Loucy (cell line): ENCODE measurements at regions not wholly inside any gene's neighbourhood (a gene's known extent, or its start where the extent isn't known, plus 50 kb on each side); places are given as distances from the start of the nearest gene placed in this dataset.

Experiments used
- H2AFZ ChIP-seq: fragments of 200-600 bp; sonication (generic); 2 replicates; pipeline ENCODE4 v1.6.0; 2016; ENCODE audit warnings: antibody characterized with exemption, mild to moderate bottlenecking, low read length, moderate library complexity
- H3F3A ChIP-seq: fragments of 200-600 bp; 2 replicates; pipeline ENCODE4 v1.6.0; 2016; ENCODE audit warnings: antibody characterized with exemption, low read depth, mild to moderate bottlenecking
- H3K27me3 ChIP-seq: fragments of 200-600 bp; sonication (generic); 2 replicates; pipeline ENCODE4 v1.6.1; 2014; ENCODE audit warnings: low read length, mild to moderate bottlenecking; ENCODE audit not compliant: insufficient read depth, poor library complexity, severe bottlenecking
- H3K36me3 ChIP-seq: fragments of 200-600 bp; sonication (generic); 2 replicates; pipeline ENCODE4 v1.6.1; 2016; ENCODE audit warnings: low read length; ENCODE audit not compliant: insufficient read depth
- H3K4me1 ChIP-seq: fragments of 200-600 bp; sonication (generic); 2 replicates; pipeline ENCODE4 v1.5.1; 2014; ENCODE audit warnings: low read length, mild to moderate bottlenecking; ENCODE audit not compliant: insufficient read depth, poor library complexity, severe bottlenecking
- H3K4me2 ChIP-seq: fragments of 200-600 bp; sonication (generic); 2 replicates; pipeline ENCODE4 v1.6.0; 2014; ENCODE audit warnings: antibody characterized with exemption, low read length, low read depth, mild to moderate bottlenecking; ENCODE audit not compliant: poor library complexity, severe bottlenecking
- H3K4me3 ChIP-seq: fragments of 200-600 bp; sonication (generic); 2 replicates; pipeline ENCODE4 v1.5.1; 2014; ENCODE audit warnings: low read length, mild to moderate bottlenecking, mixed read lengths; ENCODE audit not compliant: poor library complexity, severe bottlenecking
- H3K79me2 ChIP-seq: fragments of 200-600 bp; sonication (generic); 2 replicates; pipeline ENCODE4 v1.6.1; 2014; ENCODE audit warnings: low read length; ENCODE audit not compliant: insufficient read depth
- H3K9ac ChIP-seq: fragments of 200-600 bp; sonication (generic); 2 replicates; pipeline ENCODE4 v1.6.0; 2014; ENCODE audit warnings: mild to moderate bottlenecking, low read depth, low read length, moderate library complexity; ENCODE audit not compliant: poor library complexity, severe bottlenecking
- H3K9me2 ChIP-seq: fragments of 200-600 bp; sonication (generic); replicated peaks from 2 replicates; pipeline ENCODE4 v1.6.1; 2016; ENCODE audit warnings: low read depth, low read length, mixed read lengths
- H3K9me3 ChIP-seq: fragments of 200-600 bp; sonication (generic); 2 replicates; pipeline ENCODE4 v1.6.1; 2014; ENCODE audit warnings: mild to moderate bottlenecking, antibody characterized with exemption, low read length, low read depth; ENCODE audit not compliant: insufficient read depth
- H4K20me1 ChIP-seq: fragments of 200-600 bp; sonication (generic); 2 replicates; pipeline ENCODE4 v1.6.0; 2014; ENCODE audit warnings: antibody characterized with exemption, low read length, mild to moderate bottlenecking; ENCODE audit not compliant: insufficient read depth, poor library complexity, severe bottlenecking
- EZH2phosphoT487 ChIP-seq: fragments of 200-600 bp; IDR thresholded peaks from 2 replicates; pipeline ENCODE4 v1.6.1; 2018; ENCODE audit warnings: antibody characterized with exemption, mild to moderate bottlenecking, moderate library complexity, borderline replicate concordance
- TF ChIP-seq, protein P1 (sequence below): fragments of 200-600 bp; sonication (generic); conservative IDR thresholded peaks from 2 replicates; pipeline ENCODE4 v1.5.1; 2014; ENCODE audit warnings: mild to moderate bottlenecking, antibody characterized with exemption, low read length

DNA sequence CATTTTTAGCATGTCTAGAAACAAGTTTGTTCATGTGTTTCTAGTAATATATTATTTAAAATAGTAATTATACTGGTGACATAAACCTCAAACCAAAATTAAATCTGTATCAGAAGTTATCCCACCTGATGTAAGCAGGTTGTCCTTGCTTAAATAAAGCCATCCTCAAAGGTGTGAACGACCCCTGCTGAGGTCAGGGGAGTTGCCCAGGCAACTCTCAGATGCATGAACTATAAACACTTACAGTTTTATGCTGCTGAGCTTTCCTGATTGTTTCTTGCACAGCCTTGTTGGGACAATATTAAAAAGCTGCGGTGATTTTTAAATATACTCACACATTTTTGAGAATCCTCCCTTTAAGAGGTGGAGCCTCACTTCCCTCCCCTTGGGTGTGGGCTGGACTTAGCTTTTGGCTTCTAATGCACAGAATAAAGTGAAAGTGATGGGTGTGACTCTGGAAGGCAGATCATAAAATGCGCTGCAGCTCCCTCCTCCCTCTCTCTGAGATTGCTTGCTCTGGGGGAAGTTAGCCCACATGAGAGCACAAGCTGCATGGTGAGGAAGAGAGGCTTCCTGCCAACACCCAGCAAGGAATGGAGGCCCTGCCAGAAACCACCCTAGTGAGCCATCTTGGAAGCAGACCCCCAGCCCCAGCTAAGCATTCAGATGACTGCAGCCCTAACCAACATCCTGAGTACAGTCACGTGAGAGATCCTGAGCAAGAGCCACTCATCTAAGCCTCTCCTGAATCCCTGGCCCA lies 152.7 kb downstream of the SKIDA1 start:
- Histone ChIP-seq H3K4me1 (peaks cover 10% of the 10 kb centered on the region), H3F3A (no peaks in the 10 kb centered on the region), H3K4me3 (peak overlapping the region; percentile 52), H3K9me2 (no peaks in the 10 kb centered on the region), H4K20me1 (no peaks in the 10 kb centered on the region), H3K4me2 (peak overlapping the region; percentile 64), H2AFZ (peak overlapping the region; percentile 78), H3K27me3 (no peaks in the 10 kb centered on the region), H3K36me3 (no peaks in the 10 kb centered on the region), H3K9ac (peak overlapping the region; percentile 57), H3K79me2 (no peaks in the 10 kb centered on the region), H3K9me3 (no peaks in the 10 kb centered on the region)
- TF ChIP-seq, protein P1, sequence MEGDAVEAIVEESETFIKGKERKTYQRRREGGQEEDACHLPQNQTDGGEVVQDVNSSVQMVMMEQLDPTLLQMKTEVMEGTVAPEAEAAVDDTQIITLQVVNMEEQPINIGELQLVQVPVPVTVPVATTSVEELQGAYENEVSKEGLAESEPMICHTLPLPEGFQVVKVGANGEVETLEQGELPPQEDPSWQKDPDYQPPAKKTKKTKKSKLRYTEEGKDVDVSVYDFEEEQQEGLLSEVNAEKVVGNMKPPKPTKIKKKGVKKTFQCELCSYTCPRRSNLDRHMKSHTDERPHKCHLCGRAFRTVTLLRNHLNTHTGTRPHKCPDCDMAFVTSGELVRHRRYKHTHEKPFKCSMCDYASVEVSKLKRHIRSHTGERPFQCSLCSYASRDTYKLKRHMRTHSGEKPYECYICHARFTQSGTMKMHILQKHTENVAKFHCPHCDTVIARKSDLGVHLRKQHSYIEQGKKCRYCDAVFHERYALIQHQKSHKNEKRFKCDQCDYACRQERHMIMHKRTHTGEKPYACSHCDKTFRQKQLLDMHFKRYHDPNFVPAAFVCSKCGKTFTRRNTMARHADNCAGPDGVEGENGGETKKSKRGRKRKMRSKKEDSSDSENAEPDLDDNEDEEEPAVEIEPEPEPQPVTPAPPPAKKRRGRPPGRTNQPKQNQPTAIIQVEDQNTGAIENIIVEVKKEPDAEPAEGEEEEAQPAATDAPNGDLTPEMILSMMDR: no peak
- TF ChIP-seq EZH2phosphoT487: no peak

DNA sequence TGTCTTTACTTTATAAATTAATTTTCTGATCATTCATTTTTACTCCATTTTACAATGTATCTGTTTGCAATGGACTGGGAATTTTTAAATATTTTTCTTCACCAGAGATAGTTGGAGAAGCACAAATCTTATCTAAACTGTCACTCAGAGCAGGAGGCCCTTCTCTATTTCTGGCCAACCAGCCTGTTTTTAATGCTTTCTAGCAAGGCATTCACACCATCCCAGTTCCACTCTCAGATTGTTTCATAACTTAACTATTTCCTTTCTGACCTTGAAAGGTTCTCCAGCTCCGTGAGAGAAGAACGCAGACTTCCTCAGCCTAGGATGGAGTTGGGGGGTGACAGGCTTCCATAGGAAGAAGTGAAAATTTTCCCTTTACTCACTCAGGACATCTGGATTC lies 155.8 kb downstream of the SKIDA1 start:
- no peaks in the 10 kb centered on the region for H3K36me3 ChIP-seq
- no peaks in the 10 kb centered on the region for H3F3A ChIP-seq
- no peaks in the 10 kb centered on the region for H4K20me1 ChIP-seq
- H2AFZ ChIP-seq: no peak overlapping the region
- H3K4me3 ChIP-seq: no peak overlapping the region
- H3K4me2 ChIP-seq: no peak overlapping the region
- TF ChIP-seq EZH2phosphoT487: no peak
- TF ChIP-seq, protein P1: no peak
- H3K9me3 ChIP-seq: no peaks in the 10 kb centered on the region
- peaks cover 10% of the 10 kb centered on the region for H3K4me1 ChIP-seq
- H3K9me2 ChIP-seq: no peaks in the 10 kb centered on the region
- H3K27me3 ChIP-seq: no peaks in the 10 kb centered on the region
- no peak overlapping the region for H3K9ac ChIP-seq
- no peaks in the 10 kb centered on the region for H3K79me2 ChIP-seq

DNA sequence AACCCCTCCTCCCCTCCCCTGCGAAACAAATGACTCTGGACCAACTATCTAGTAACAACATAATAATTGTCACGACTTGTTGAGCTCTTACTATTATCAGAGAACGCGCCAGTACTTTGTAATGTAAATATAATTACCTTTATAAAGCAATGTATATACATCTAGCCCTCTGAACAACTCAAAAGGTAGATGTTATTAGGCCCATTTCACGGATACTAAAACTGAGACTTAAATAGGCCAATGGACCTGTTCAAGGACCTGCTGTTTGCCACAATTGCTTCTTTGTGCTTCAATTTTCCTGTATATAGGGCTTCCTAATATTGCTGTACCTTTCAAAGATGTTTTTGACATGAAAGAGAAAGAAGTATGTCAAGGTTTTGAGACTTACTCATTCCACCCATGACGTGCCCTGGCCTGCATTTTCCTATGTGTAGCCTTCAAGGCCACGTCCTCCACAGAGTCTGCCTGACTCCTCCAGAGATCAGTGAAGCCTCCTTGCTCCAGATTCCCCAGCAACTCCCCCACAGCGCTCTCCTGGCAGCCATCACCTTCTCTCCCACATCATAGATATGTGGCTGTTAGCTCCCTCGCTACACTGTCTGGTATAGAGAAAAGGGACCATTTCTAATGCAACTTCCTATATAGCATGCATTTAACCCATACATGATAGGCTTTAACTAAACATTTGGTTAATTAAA lies 156.6 kb downstream of the SKIDA1 start:
- H3K9me3 ChIP-seq: no peaks in the 10 kb centered on the region
- TF ChIP-seq EZH2phosphoT487: no peak
- TF ChIP-seq, protein P1: no peak
- peaks cover 10% of the 10 kb centered on the region for H3K4me1 ChIP-seq
- no peaks in the 10 kb centered on the region for H3F3A ChIP-seq
- no peak overlapping the region for H2AFZ ChIP-seq
- H3K4me3 ChIP-seq: no peak overlapping the region
- H3K9me2 ChIP-seq: no peaks in the 10 kb centered on the region
- H4K20me1 ChIP-seq: no peaks in the 10 kb centered on the region
- no peak overlapping the region for H3K9ac ChIP-seq
- H3K27me3 ChIP-seq: no peaks in the 10 kb centered on the region
- no peaks in the 10 kb centered on the region for H3K36me3 ChIP-seq
- no peak overlapping the region for H3K4me2 ChIP-seq
- no peaks in the 10 kb centered on the region for H3K79me2 ChIP-seq
